ENCODE measurements at regions not wholly inside any gene's neighbourhood (a gene's known extent, or its start where the extent isn't known, plus 50 kb on each side); places are given as distances from the start of the nearest gene placed in this dataset.

GRCh38 chr4:3367866-3368265 lies 73.9 kb upstream of the HGFAC start:
- Histone ChIP-seq H3K9ac (no peak overlapping the region), H3K27ac (no peak overlapping the region), H3K4me3 (IDR thresholded peaks at IDR 0.05; ENCODE audit: insufficient read depth, low read depth, low read length) (no peak overlapping the region), H3K36me3 (ENCODE audit: insufficient read depth) (no peaks in the 10 kb centered on the region), H3K79me2 (ENCODE audit: insufficient read depth, low read depth) (no peaks in the 10 kb centered on the region), H2AFZ (ENCODE audit: low read depth) (no peak overlapping the region), H3K27me3 (ENCODE audit: insufficient read depth, low read depth) (no peaks in the 10 kb centered on the region), H3K4me1 (ENCODE audit: low read depth, poor library complexity, severe bottlenecking) (no peaks in the 10 kb centered on the region), H4K20me1 (ENCODE audit: insufficient read depth) (no peaks in the 10 kb centered on the region), H3K4me2 (no peak overlapping the region)
- TF ChIP-seq, protein P1, sequence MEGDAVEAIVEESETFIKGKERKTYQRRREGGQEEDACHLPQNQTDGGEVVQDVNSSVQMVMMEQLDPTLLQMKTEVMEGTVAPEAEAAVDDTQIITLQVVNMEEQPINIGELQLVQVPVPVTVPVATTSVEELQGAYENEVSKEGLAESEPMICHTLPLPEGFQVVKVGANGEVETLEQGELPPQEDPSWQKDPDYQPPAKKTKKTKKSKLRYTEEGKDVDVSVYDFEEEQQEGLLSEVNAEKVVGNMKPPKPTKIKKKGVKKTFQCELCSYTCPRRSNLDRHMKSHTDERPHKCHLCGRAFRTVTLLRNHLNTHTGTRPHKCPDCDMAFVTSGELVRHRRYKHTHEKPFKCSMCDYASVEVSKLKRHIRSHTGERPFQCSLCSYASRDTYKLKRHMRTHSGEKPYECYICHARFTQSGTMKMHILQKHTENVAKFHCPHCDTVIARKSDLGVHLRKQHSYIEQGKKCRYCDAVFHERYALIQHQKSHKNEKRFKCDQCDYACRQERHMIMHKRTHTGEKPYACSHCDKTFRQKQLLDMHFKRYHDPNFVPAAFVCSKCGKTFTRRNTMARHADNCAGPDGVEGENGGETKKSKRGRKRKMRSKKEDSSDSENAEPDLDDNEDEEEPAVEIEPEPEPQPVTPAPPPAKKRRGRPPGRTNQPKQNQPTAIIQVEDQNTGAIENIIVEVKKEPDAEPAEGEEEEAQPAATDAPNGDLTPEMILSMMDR (conservative IDR thresholded peaks at IDR 0.05; ENCODE audit: low read depth, low read length): no peak

DNA sequence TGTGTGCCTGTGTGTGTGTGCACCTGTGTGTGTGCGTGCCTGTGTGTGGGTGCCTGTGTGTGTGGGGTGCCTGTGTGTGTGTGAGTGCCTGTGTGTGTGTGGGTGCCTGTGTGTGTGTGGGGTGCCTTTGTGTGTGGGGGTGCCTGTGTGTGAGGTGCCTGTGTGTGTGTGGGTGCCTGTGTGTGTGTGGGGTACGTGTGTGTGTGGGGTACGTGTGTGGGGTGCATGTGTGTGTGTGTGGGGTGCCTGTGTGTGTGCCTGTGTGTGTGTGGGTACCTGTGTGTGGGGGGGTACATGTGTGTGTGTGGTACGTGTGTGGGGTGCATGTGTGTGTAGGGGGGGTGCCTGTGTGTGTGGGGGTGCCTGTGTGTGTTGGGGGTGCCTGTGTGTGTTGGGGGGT lies 73.4 kb upstream of the HGFAC start:
- H3K4me2 ChIP-seq: no peak overlapping the region
- H4K20me1 ChIP-seq (ENCODE audit: insufficient read depth): no peaks in the 10 kb centered on the region
- H3K27me3 ChIP-seq (ENCODE audit: insufficient read depth, low read depth): no peaks in the 10 kb centered on the region
- no peak overlapping the region for H2AFZ ChIP-seq (ENCODE audit: low read depth)
- H3K9ac ChIP-seq: no peak overlapping the region
- H3K4me1 ChIP-seq (ENCODE audit: low read depth, poor library complexity, severe bottlenecking): no peaks in the 10 kb centered on the region
- H3K36me3 ChIP-seq (ENCODE audit: insufficient read depth): no peaks in the 10 kb centered on the region
- TF ChIP-seq, protein P1 (conservative IDR thresholded peaks at IDR 0.05; ENCODE audit: low read depth, low read length): no peak
- H3K4me3 ChIP-seq (IDR thresholded peaks at IDR 0.05; ENCODE audit: insufficient read depth, low read depth, low read length): no peak overlapping the region
- H3K27ac ChIP-seq: no peak overlapping the region
- H3K79me2 ChIP-seq (ENCODE audit: insufficient read depth, low read depth): no peaks in the 10 kb centered on the region

GRCh38 chr4:3368841-3369760 lies 72.7 kb upstream of the HGFAC start:
- Histone ChIP-seq H3K9ac (no peak overlapping the region), H3K4me1 (ENCODE audit: low read depth, poor library complexity, severe bottlenecking) (no peaks in the 10 kb centered on the region), H2AFZ (ENCODE audit: low read depth) (no peak overlapping the region), H3K79me2 (ENCODE audit: insufficient read depth, low read depth) (no peaks in the 10 kb centered on the region), H3K27ac (no peak overlapping the region), H3K36me3 (ENCODE audit: insufficient read depth) (no peaks in the 10 kb centered on the region), H3K27me3 (ENCODE audit: insufficient read depth, low read depth) (no peaks in the 10 kb centered on the region), H3K4me2 (no peak overlapping the region), H4K20me1 (ENCODE audit: insufficient read depth) (no peaks in the 10 kb centered on the region), H3K4me3 (IDR thresholded peaks at IDR 0.05; ENCODE audit: insufficient read depth, low read depth, low read length) (no peak overlapping the region)
- TF ChIP-seq, protein P1 (conservative IDR thresholded peaks at IDR 0.05; ENCODE audit: low read depth, low read length): no peak

GRCh38 chr4:3369781-3370674 lies 71.7 kb upstream of the HGFAC start:
- Histone ChIP-seq H3K79me2 (ENCODE audit: insufficient read depth, low read depth) (no peaks in the 10 kb centered on the region), H3K36me3 (ENCODE audit: insufficient read depth) (no peaks in the 10 kb centered on the region), H3K4me1 (ENCODE audit: low read depth, poor library complexity, severe bottlenecking) (no peaks in the 10 kb centered on the region), H3K4me2 (no peak overlapping the region), H3K27me3 (ENCODE audit: insufficient read depth, low read depth) (no peaks in the 10 kb centered on the region), H3K4me3 (IDR thresholded peaks at IDR 0.05; ENCODE audit: insufficient read depth, low read depth, low read length) (no peak overlapping the region), H3K27ac (no peak overlapping the region), H2AFZ (ENCODE audit: low read depth) (no peak overlapping the region), H3K9ac (no peak overlapping the region), H4K20me1 (ENCODE audit: insufficient read depth) (no peaks in the 10 kb centered on the region)
- TF ChIP-seq, protein P1 (conservative IDR thresholded peaks at IDR 0.05; ENCODE audit: low read depth, low read length): no peak
